OCI-LY3 (cell line): ENCODE measurements at regions not wholly inside any gene's neighbourhood (a gene's known extent, or its start where the extent isn't known, plus 50 kb on each side); places are given as distances from the start of the nearest gene placed in this dataset.

Experiments used
- EZH2phosphoT487 ChIP-seq: fragments of 200-600 bp; shearing (Covaris generic); IDR thresholded peaks from 2 replicates; pipeline ENCODE4 v1.6.1; 2018; ENCODE audit warnings: antibody characterized with exemption, mixed run types, low read depth
- TF ChIP-seq, protein P1 (sequence below): fragments of 200-600, 300-600 bp; sonication (generic); IDR thresholded peaks from 2 replicates; pipeline ENCODE4 v1.5.1; 2014; ENCODE audit warnings: antibody characterized with exemption, low read length, low read depth

- TF ChIP-seq, protein P1, sequence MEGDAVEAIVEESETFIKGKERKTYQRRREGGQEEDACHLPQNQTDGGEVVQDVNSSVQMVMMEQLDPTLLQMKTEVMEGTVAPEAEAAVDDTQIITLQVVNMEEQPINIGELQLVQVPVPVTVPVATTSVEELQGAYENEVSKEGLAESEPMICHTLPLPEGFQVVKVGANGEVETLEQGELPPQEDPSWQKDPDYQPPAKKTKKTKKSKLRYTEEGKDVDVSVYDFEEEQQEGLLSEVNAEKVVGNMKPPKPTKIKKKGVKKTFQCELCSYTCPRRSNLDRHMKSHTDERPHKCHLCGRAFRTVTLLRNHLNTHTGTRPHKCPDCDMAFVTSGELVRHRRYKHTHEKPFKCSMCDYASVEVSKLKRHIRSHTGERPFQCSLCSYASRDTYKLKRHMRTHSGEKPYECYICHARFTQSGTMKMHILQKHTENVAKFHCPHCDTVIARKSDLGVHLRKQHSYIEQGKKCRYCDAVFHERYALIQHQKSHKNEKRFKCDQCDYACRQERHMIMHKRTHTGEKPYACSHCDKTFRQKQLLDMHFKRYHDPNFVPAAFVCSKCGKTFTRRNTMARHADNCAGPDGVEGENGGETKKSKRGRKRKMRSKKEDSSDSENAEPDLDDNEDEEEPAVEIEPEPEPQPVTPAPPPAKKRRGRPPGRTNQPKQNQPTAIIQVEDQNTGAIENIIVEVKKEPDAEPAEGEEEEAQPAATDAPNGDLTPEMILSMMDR, result no peak
- no peak for TF ChIP-seq EZH2phosphoT487
Measured at GRCh38 chr4:27770895-27771294, 910.3 kb downstream of the STIM2 start.
